GM23338 (cell line): ENCODE measurements at regions not wholly inside any gene's neighbourhood (a gene's known extent, or its start where the extent isn't known, plus 50 kb on each side); places are given as distances from the start of the nearest gene placed in this dataset.
"Not testable (repeated sequence)": the region's sequence is repeated elsewhere in the genome, so short reads cannot be mapped to it uniquely, and the experiment has no call there.

ENCODE experiments used
- CREB1 ChIP-seq: fragments of 250-450 bp; sonication (Bioruptor Pico); IDR thresholded peaks from 2 replicates; pipeline ENCODE4 v1.5.0; 2020; ENCODE audit warnings: low read depth, mild to moderate bottlenecking, moderate library complexity
- EZH2phosphoT487 ChIP-seq: fragments of 200-600 bp; sonication (generic); IDR thresholded peaks from one replicate; pipeline ENCODE4 v1.8.1; 2018; ENCODE audit warnings: antibody characterized with exemption; ENCODE audit not compliant: unreplicated experiment
- TF ChIP-seq, protein P1 (sequence below), 2 experiments: fragments of 200-600 bp in 1 of 2; sonication (generic) in 1 of 2; conservative IDR thresholded peaks; 2 replicates each; pipeline versions ENCODE4 v1.5.1 to v1.6.1; 2016 to 2017; ENCODE audit warnings: antibody characterized with exemption in 2 of 2, low read depth in 2 of 2, mild to moderate bottlenecking in 2 of 2, moderate library complexity in 1 of 2

DNA sequence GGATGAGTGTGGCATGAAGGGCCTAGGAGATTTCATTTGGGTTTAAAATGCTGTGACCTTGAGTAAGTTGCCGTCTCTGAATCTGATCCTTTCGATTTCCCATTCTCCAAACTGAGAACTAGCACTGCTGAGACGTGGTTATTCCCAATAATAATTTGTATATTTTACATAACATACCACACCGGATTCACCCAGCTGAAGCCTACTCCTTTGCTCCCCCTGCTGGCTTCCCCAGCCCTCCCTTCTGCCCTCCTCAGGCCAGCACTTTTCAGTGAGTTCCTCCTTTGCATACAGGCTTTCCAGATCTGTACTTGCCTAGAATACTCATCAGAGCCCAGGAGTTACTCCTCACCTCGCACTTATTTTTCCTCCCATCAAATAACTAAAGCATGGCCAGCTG, 255.1 kb downstream of the OR4F29 start:
- TF ChIP-seq, protein P1, sequence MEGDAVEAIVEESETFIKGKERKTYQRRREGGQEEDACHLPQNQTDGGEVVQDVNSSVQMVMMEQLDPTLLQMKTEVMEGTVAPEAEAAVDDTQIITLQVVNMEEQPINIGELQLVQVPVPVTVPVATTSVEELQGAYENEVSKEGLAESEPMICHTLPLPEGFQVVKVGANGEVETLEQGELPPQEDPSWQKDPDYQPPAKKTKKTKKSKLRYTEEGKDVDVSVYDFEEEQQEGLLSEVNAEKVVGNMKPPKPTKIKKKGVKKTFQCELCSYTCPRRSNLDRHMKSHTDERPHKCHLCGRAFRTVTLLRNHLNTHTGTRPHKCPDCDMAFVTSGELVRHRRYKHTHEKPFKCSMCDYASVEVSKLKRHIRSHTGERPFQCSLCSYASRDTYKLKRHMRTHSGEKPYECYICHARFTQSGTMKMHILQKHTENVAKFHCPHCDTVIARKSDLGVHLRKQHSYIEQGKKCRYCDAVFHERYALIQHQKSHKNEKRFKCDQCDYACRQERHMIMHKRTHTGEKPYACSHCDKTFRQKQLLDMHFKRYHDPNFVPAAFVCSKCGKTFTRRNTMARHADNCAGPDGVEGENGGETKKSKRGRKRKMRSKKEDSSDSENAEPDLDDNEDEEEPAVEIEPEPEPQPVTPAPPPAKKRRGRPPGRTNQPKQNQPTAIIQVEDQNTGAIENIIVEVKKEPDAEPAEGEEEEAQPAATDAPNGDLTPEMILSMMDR (conservative IDR thresholded peaks at IDR 0.05; ENCODE audit: low read depth in 2 of 2) = not testable (repeated sequence)
- TF ChIP-seq EZH2phosphoT487; CREB1 (CRISPR knock-in tag): not testable (repeated sequence)
